ENCODE measurements at regions not wholly inside any gene's neighbourhood (a gene's known extent, or its start where the extent isn't known, plus 50 kb on each side); places are given as distances from the start of the nearest gene placed in this dataset.

- TF ChIP-seq POLR2A (IDR thresholded peaks at IDR 0.05; ENCODE audit: low read depth, low read length) (no peak), POLR2AphosphoS5 (IDR thresholded peaks at IDR 0.05; ENCODE audit: low read depth, low read length) (no peak), TAF1 (IDR thresholded peaks at IDR 0.05; ENCODE audit: borderline replicate concordance, low read depth, low read length) (no peak)
These were observed 75.6 kb upstream of the ETV6 start for GRCh38 chr12:11573880-11574279.
